ENCODE measurements at regions not wholly inside any gene's neighbourhood (a gene's known extent, or its start where the extent isn't known, plus 50 kb on each side); places are given as distances from the start of the nearest gene placed in this dataset.
A peak's percentile ranks its signal among the peaks of the same experiment; 100 is the strongest.
"Not testable (repeated sequence)": the region's sequence is repeated elsewhere in the genome, so short reads cannot be mapped to it uniquely, and the experiment has no call there.

GRCh38 chr2:12453731-12454130, 263.0 kb upstream of the TRIB2 start:
- Mint-ChIP-seq H3K27ac (no peak overlapping the region), H3K4me1 (peaks cover 20% of the 10 kb centered on the region), H3K4me3 (no peak overlapping the region), H3K9me3 (no peaks in the 10 kb centered on the region), H3K36me3 (no peaks in the 10 kb centered on the region)
- no peak for DNase-seq (ENCODE audit: low spot score in 2 of 2)
- ATAC-seq: no peak

- Mint-ChIP-seq H3K36me3 (no peaks in the 10 kb centered on the region), H3K4me3 (no peak overlapping the region), H3K27ac (no peak overlapping the region), H3K4me1 (peaks cover 16% of the 10 kb centered on the region), H3K9me3 (no peaks in the 10 kb centered on the region)
- DNase-seq (ENCODE audit: low spot score in 2 of 2) (no peak), ATAC-seq (no peak)
Measured at GRCh38 chr2:12455661-12456060, 261.1 kb upstream of the TRIB2 start.

GRCh38 chr2:12456293-12457106, 260.2 kb upstream of the TRIB2 start:
- Mint-ChIP-seq H3K4me1 (peaks cover 16% of the 10 kb centered on the region), H3K36me3 (no peaks in the 10 kb centered on the region), H3K9me3 (no peaks in the 10 kb centered on the region), H3K4me3 (peak overlapping the region; percentile 64), H3K27ac (peak overlapping the region; percentile 87)
- DNase-seq (ENCODE audit: low spot score in 2 of 2) (peak; percentile 23 to 79), ATAC-seq (peak; percentile 94)

- Mint-ChIP-seq H3K9me3 (no peaks in the 10 kb centered on the region), H3K27ac (no peak overlapping the region), H3K36me3 (no peaks in the 10 kb centered on the region), H3K4me1 (peaks cover 16% of the 10 kb centered on the region), H3K4me3 (no peak overlapping the region)
- ATAC-seq: no peak
- no peak for DNase-seq (ENCODE audit: low spot score in 2 of 2)
Measured at GRCh38 chr2:12457831-12458230, 258.9 kb upstream of the TRIB2 start.

DNA sequence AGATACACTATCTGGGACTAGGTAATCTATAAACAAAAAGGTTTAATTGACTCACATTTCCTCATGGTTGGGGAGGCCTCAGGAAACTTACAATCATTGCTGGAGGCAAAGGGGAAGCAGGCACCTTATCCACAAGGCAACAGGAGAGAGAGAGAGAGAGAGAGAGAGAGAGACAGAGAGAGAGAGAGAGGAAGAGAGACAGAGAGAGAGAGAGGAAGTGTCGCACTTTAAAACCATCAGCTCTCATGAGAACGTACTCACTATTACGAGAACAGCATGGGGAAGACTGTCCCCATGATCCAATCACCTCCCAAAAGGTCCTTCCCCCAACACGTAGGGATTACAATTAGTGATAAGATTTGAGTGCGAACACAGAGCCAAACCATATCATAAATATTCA, 253.5 kb upstream of the TRIB2 start:
- ATAC-seq (no peak), DNase-seq (ENCODE audit: low spot score in 2 of 2) (no peak)
- Mint-ChIP-seq H3K27ac (no peak overlapping the region), H3K9me3 (peaks cover 5% of the 10 kb centered on the region), H3K36me3 (no peaks in the 10 kb centered on the region), H3K4me1 (peaks cover 10% of the 10 kb centered on the region), H3K4me3 (no peak overlapping the region)

GRCh38 chr2:12465631-12466135, 251.1 kb upstream of the TRIB2 start:
- Mint-ChIP-seq H3K27ac (no peak overlapping the region), H3K36me3 (no peaks in the 10 kb centered on the region), H3K4me1 (peaks cover 10% of the 10 kb centered on the region), H3K9me3 (peaks cover 5% of the 10 kb centered on the region), H3K4me3 (no peak overlapping the region)
- no peak for DNase-seq (ENCODE audit: low spot score in 2 of 2)
- no peak for ATAC-seq

GRCh38 chr2:12467303-12467702, 249.4 kb upstream of the TRIB2 start:
- Mint-ChIP-seq H3K4me3 (no peak overlapping the region), H3K4me1 (peaks cover 10% of the 10 kb centered on the region), H3K9me3 (peaks cover 5% of the 10 kb centered on the region), H3K27ac (no peak overlapping the region), H3K36me3 (no peaks in the 10 kb centered on the region)
- ATAC-seq (no peak), DNase-seq (ENCODE audit: low spot score in 2 of 2) (no peak)

GRCh38 chr2:12469141-12469561, 247.6 kb upstream of the TRIB2 start:
- DNase-seq (ENCODE audit: low spot score in 2 of 2) (no peak), ATAC-seq (no peak)
- no peak overlapping the region for H3K27ac Mint-ChIP-seq
- no peak overlapping the region for H3K4me3 Mint-ChIP-seq
- no peaks in the 10 kb centered on the region for H3K36me3 Mint-ChIP-seq
- H3K4me1 Mint-ChIP-seq: peaks cover 10% of the 10 kb centered on the region
- peaks cover 5% of the 10 kb centered on the region for H3K9me3 Mint-ChIP-seq

- H3K27ac Mint-ChIP-seq, ATAC-seq, H3K9me3 Mint-ChIP-seq: not testable (repeated sequence)
Measured at GRCh38 chr2:12472265-12472664, 244.5 kb upstream of the TRIB2 start.

DNA sequence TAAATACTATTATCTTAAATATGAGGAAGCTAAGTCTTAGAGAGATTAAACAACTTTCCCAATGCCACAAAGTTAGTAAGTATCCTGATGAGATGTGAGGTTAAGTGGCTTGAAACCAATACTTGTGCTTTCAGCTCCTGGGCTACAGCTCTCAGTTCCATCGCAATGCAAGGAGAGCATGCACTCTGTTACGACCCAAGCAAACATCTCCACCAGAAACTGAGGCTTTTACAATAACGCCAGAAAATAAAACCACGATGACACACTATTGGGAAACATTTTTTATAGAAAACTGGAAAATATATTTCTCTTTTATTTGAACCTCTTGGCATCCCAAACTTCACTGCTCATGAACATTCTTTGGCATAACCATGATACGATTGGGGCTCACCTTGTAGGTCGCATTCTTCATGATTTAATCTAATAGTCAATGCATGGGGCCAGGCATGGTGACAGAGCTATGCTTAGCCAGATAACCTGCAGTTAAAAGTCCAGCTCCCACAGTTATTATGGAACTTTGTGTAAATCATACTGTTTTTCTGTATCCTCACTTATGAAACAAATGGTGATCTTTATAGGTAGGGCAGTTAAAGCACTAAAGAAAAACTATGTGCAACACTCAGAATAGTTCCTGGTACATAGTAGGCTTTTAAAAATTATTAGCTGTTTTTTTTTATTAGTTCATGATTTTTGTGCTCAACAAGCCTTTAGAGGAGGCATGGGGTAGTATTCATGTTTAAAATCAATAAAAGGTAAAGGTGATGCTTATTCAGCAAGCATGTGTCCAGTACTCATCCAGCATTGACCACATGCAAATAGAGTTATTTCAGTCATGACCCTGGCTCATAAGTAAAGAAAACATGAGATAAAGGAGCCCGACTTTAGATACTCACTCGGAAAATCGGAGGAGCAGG, 238.3 kb upstream of the TRIB2 start:
- Mint-ChIP-seq H3K4me1 (no peaks in the 10 kb centered on the region), H3K36me3 (peaks cover 4% of the 10 kb centered on the region), H3K27ac (no peak overlapping the region), H3K4me3 (no peak overlapping the region), H3K9me3 (no peaks in the 10 kb centered on the region)
- ATAC-seq: no peak
- DNase-seq (ENCODE audit: low spot score in 2 of 2): no peak

More at GRCh38 chr2:12472265-12472664, 244.5 kb upstream of the TRIB2 start:
- H3K4me3 Mint-ChIP-seq; H3K4me1 Mint-ChIP-seq; H3K36me3 Mint-ChIP-seq; DNase-seq (ENCODE audit: low spot score in 2 of 2): not testable (repeated sequence)

- peaks cover 4% of the 10 kb centered on the region for H3K36me3 Mint-ChIP-seq
- H3K9me3 Mint-ChIP-seq: no peaks in the 10 kb centered on the region
- ATAC-seq (no peak), DNase-seq (ENCODE audit: low spot score in 2 of 2) (no peak)
- H3K4me3 Mint-ChIP-seq: no peak overlapping the region
- no peak overlapping the region for H3K27ac Mint-ChIP-seq
- H3K4me1 Mint-ChIP-seq: no peaks in the 10 kb centered on the region
Measured at GRCh38 chr2:12479065-12479601, 237.6 kb upstream of the TRIB2 start.

GRCh38 chr2:12484536-12485115, 232.1 kb upstream of the TRIB2 start:
- Mint-ChIP-seq H3K27ac (no peak overlapping the region), H3K9me3 (no peaks in the 10 kb centered on the region), H3K4me3 (no peak overlapping the region), H3K36me3 (no peaks in the 10 kb centered on the region), H3K4me1 (peaks cover 32% of the 10 kb centered on the region)
- ATAC-seq (no peak), DNase-seq (ENCODE audit: low spot score in 2 of 2) (no peak)

DNA sequence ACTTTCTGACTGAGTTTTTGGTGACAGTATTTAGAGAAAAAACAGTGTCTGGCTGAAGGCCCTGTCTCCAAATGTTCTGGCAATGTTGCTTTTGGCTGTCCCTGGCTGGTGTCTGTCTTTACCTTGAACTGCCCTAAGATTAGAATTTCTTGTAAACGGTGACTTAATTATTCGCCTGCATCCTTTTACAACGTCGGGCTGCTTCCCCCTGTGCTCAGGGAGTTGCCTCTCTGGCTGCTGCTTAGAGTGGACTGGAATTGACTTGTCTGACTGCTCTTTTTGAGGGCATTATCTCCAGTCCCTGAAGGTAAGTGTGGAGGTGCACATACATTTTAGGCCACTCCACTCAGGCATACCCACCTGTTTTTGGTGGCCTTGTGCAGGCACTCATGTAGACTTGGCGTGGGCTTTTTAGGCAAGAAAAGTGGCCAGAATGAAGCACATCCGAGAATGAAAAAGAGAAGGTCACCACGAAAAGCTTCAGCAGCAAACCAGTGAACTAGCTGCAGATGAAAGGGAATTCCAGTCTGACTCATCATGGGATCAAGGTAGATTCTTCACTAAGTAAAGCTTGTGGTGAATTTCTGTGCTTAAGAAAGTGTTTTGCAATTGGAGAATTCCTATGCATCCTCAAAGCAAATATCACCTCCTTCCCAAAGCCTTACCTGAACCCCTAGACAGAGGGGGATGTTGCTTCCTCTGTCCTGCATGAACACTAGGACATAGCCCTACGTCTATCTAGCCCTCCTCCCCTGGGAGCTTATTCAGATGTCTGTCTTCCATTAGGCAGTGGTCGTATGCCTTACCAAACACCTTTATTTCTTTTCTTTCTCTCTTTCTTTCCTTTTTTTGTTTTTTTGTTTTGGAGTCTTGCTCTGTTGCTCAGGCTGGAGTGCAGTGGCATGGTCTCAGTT, 230.3 kb upstream of the TRIB2 start:
- Mint-ChIP-seq H3K4me1 (peaks cover 32% of the 10 kb centered on the region), H3K4me3 (no peak overlapping the region), H3K27ac (no peak overlapping the region), H3K36me3 (no peaks in the 10 kb centered on the region), H3K9me3 (no peaks in the 10 kb centered on the region)
- no peak for DNase-seq (ENCODE audit: low spot score in 2 of 2)
- no peak for ATAC-seq

- peaks cover 32% of the 10 kb centered on the region for H3K4me1 Mint-ChIP-seq
- H3K36me3 Mint-ChIP-seq: no peaks in the 10 kb centered on the region
- DNase-seq (ENCODE audit: low spot score in 2 of 2) (no peak), ATAC-seq (no peak)
- no peak overlapping the region for H3K4me3 Mint-ChIP-seq
- H3K27ac Mint-ChIP-seq: peak overlapping the region; percentile 84
- H3K9me3 Mint-ChIP-seq: no peaks in the 10 kb centered on the region
Measured at GRCh38 chr2:12487253-12488004, 229.3 kb upstream of the TRIB2 start.

Data from stimulated activated effector memory CD8-positive, alpha-beta T cell treated with anti-CD3 and anti-CD28 coated beads, Interleukin-12 subunit alpha, Interleukin-12 subunit beta, amount 100 ng/mL, for 72 hours (primary cell).